ENCODE measurements at regions not wholly inside any gene's neighbourhood (a gene's known extent, or its start where the extent isn't known, plus 50 kb on each side); places are given as distances from the start of the nearest gene placed in this dataset.
A peak's percentile ranks its signal among the peaks of the same experiment; 100 is the strongest.

GRCh38 chr2:206212673-206213513, 53.2 kb downstream of the EEF1B2 start (continued):
- peak; percentile 68 for TF ChIP-seq ZNF692 (tag by site-specific recombination; IDR thresholded peaks at IDR 0.05)
- no peak for TF ChIP-seq KLF1 (tag by site-specific recombination; IDR thresholded peaks at IDR 0.05)
- no peak for TF ChIP-seq ZNF214 (tag by site-specific recombination; IDR thresholded peaks at IDR 0.05; ENCODE audit: borderline replicate concordance)
- TF ChIP-seq ZNF560 (tag by site-specific recombination; IDR thresholded peaks at IDR 0.05; ENCODE audit: borderline replicate concordance): no peak
- no peak for TF ChIP-seq ZNF157 (tag by site-specific recombination; IDR thresholded peaks at IDR 0.05)
- TF ChIP-seq ZBTB44 (tag by site-specific recombination; IDR thresholded peaks at IDR 0.05): peak; percentile 40
- TF ChIP-seq ZNF274 (IDR thresholded peaks at IDR 0.05; ENCODE audit: low read length): no peak
- no peak for TF ChIP-seq ZNF274 (tag by site-specific recombination; IDR thresholded peaks at IDR 0.05; ENCODE audit: borderline replicate concordance)
- TF ChIP-seq ZSCAN23 (tag by site-specific recombination; IDR thresholded peaks at IDR 0.05): 0 out of 2 replicates have a peak, but pooled peaks have one; percentile 32
- TF ChIP-seq ZNF580 (tag by site-specific recombination; IDR thresholded peaks at IDR 0.05): no peak
- no peak for TF ChIP-seq ZNF548 (tag by site-specific recombination; IDR thresholded peaks at IDR 0.05)
- TF ChIP-seq REST (tag by site-specific recombination; IDR thresholded peaks at IDR 0.05): no peak
- no peak for TF ChIP-seq YY1 (tag by site-specific recombination; IDR thresholded peaks at IDR 0.05)
- no peak for TF ChIP-seq ZNF830 (tag by site-specific recombination; IDR thresholded peaks at IDR 0.05; ENCODE audit: low read depth)
- TF ChIP-seq HOXD13 (CRISPR knock-in tag; IDR thresholded peaks at IDR 0.05; ENCODE audit: borderline replicate concordance): no peak
- TF ChIP-seq ZNF114 (tag by site-specific recombination; IDR thresholded peaks at IDR 0.05): no peak
- TF ChIP-seq ZNF10 (tag by site-specific recombination; IDR thresholded peaks at IDR 0.05): peak; percentile 67; the same call in 1 of the 2 replicates
- no peak for TF ChIP-seq ZSCAN30 (tag by site-specific recombination; IDR thresholded peaks at IDR 0.05)
- TF ChIP-seq ZNF792 (tag by site-specific recombination; IDR thresholded peaks at IDR 0.05): no peak
- no peak for TF ChIP-seq SCRT2 (tag by site-specific recombination; IDR thresholded peaks at IDR 0.05)
- TF ChIP-seq PRDM2 (tag by site-specific recombination; IDR thresholded peaks at IDR 0.05; ENCODE audit: borderline replicate concordance): no peak
- TF ChIP-seq KLF16 (tag by site-specific recombination; IDR thresholded peaks at IDR 0.05): no peak
- TF ChIP-seq ZIC2 (tag by site-specific recombination; IDR thresholded peaks at IDR 0.05): peak; percentile 48
- no peak for TF ChIP-seq ELK4 (IDR thresholded peaks at IDR 0.05; ENCODE audit: borderline replicate concordance, low read depth, low read length)
- TF ChIP-seq ZNF791 (tag by site-specific recombination; IDR thresholded peaks at IDR 0.05): no peak
- TF ChIP-seq ZNF626 (tag by site-specific recombination; IDR thresholded peaks at IDR 0.05): no peak
